ENCODE measurements at regions not wholly inside any gene's neighbourhood (a gene's known extent, or its start where the extent isn't known, plus 50 kb on each side); places are given as distances from the start of the nearest gene placed in this dataset.
"Not testable (repeated sequence)": the region's sequence is repeated elsewhere in the genome, so short reads cannot be mapped to it uniquely, and the experiment has no call there.

- TF ChIP-seq SP1 (IDR thresholded peaks at IDR 0.05), result no peak
- no peak for TF ChIP-seq MAX (IDR thresholded peaks at IDR 0.05)
- no peak for TF ChIP-seq RXRA (IDR thresholded peaks at IDR 0.05)
- no peak for TF ChIP-seq TAF1 (conservative IDR thresholded peaks at IDR 0.05)
These were observed 61.6 kb upstream of the MKI67 start (continued) for GRCh38 chr10:128187788-128188185.

DNA sequence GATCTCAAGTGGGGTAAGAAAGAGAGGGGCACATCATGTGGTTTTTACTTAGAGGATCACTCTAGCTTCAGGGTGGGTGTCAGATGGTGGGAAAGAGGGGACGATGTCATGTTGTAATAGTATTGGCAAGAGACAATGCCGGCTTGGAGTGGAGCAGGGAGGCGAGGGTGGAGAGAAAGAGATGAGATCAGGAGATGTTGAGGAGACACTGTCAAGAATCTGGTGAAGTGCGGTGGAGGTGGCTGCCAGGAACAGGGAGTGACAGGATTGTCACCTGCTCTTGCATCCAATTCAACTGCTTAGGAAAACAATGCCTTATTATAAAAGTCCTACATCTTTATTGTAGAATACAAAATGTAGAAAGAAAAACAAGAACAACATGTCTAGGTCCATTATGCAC, 63.0 kb upstream of the MKI67 start:
- Histone ChIP-seq H3K36me3 (ENCODE audit: control insufficient read depth in 4 of 4, insufficient read depth in 3 of 4, low read depth in 1 of 4, low read length in 3 of 4) (no peaks in the 10 kb centered on the region), H3K4me1 (ENCODE audit: control insufficient read depth in 4 of 4, insufficient read depth in 4 of 4, low read length in 3 of 4) (no peaks in the 10 kb centered on the region), H3K27me3 (ENCODE audit: control insufficient read depth in 4 of 4, insufficient read depth in 4 of 4, low read length in 3 of 4) (no peaks in the 10 kb centered on the region), H3K4me3 (ENCODE audit: low read depth in 1 of 3, low read length in 3 of 3) (no peak overlapping the region), H3K27ac (ENCODE audit: low read depth in 1 of 2, low read length in 2 of 2) (no peak overlapping the region), H3K9me3 (ENCODE audit: control insufficient read depth in 4 of 4, low read length in 3 of 4) (no peaks in the 10 kb centered on the region), H3K9ac (ENCODE audit: low read depth in 1 of 2, low read length in 2 of 2) (no peak overlapping the region)
- WGBS, result 79% methylated on average over 4 of the region's 4 CpGs
- DNase-seq (ENCODE audit: low spot score), result no peak
- TF ChIP-seq, protein P1, sequence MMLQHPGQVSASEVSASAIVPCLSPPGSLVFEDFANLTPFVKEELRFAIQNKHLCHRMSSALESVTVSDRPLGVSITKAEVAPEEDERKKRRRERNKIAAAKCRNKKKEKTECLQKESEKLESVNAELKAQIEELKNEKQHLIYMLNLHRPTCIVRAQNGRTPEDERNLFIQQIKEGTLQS (IDR thresholded peaks at IDR 0.05), result no peak

GRCh38 chr10:128191847-128192246, 65.6 kb upstream of the MKI67 start:
- Histone ChIP-seq H3K27me3 (ENCODE audit: control insufficient read depth in 4 of 4, insufficient read depth in 4 of 4, low read length in 3 of 4) (no peaks in the 10 kb centered on the region), H3K9ac (ENCODE audit: low read depth in 1 of 2, low read length in 2 of 2) (no peak overlapping the region), H3K36me3 (ENCODE audit: control insufficient read depth in 4 of 4, insufficient read depth in 3 of 4, low read depth in 1 of 4, low read length in 3 of 4) (no peaks in the 10 kb centered on the region), H3K27ac (ENCODE audit: low read depth in 1 of 2, low read length in 2 of 2) (no peak overlapping the region), H3K9me3 (ENCODE audit: control insufficient read depth in 4 of 4, low read length in 3 of 4) (no peaks in the 10 kb centered on the region), H3K4me3 (ENCODE audit: low read depth in 1 of 3, low read length in 3 of 3) (no peak overlapping the region), H3K4me1 (ENCODE audit: control insufficient read depth in 4 of 4, insufficient read depth in 4 of 4, low read length in 3 of 4) (no peaks in the 10 kb centered on the region)
- WGBS, result 63% methylated on average over 5 of the region's 5 CpGs
- no peak for DNase-seq (ENCODE audit: low spot score)
- TF ChIP-seq NR2F2 (IDR thresholded peaks at IDR 0.05), result no peak
- no peak for TF ChIP-seq GABPA (IDR thresholded peaks at IDR 0.05 in 1 of 2, conservative IDR thresholded peaks at IDR 0.05 in 1 of 2)
- TF ChIP-seq FOXA2 (IDR thresholded peaks at IDR 0.05), result no peak
- TF ChIP-seq MAX (IDR thresholded peaks at IDR 0.05), result no peak
- no peak for TF ChIP-seq EGR1 (IDR thresholded peaks at IDR 0.05; ENCODE audit: low read depth in 2 of 2)
- no peak for TF ChIP-seq RAD21 (IDR thresholded peaks at IDR 0.05)
- TF ChIP-seq, protein P1 (IDR thresholded peaks at IDR 0.05), result no peak
- TF ChIP-seq RXRA (IDR thresholded peaks at IDR 0.05), result no peak
- no peak for TF ChIP-seq HNF4A (conservative IDR thresholded peaks at IDR 0.05)
- TF ChIP-seq FOXA1 (IDR thresholded peaks at IDR 0.05), result no peak
- no peak for TF ChIP-seq JUND (IDR thresholded peaks at IDR 0.05)
- no peak for TF ChIP-seq HNF4G (IDR thresholded peaks at IDR 0.05)
- no peak for TF ChIP-seq TAF1 (conservative IDR thresholded peaks at IDR 0.05)

DNA sequence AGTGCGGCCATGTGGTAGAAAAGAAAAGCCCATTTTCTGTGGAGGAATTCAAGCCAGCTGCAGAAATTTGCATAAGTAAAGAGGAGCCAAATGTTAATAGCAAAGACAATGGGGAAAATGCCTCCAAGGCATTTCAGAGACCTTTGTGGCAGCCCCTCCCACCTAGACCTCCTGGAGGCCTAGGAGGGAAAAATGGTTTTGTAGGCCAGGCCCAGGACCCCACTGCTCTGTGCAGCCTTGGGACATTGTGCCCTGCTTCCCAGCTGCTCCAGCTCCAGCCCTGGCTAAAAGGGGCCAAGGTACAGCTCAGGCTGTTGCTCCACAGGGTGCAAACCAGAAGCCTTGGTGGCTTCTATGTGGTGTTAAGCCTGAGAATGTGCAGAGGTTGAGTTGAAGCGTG, 75.6 kb upstream of the MKI67 start:
- not testable (repeated sequence) for H3K4me3 ChIP-seq (ENCODE audit: low read depth in 1 of 3, low read length in 3 of 3); DNase-seq (ENCODE audit: low spot score); H3K36me3 ChIP-seq (ENCODE audit: control insufficient read depth in 4 of 4, insufficient read depth in 3 of 4, low read depth in 1 of 4, low read length in 3 of 4); H3K9me3 ChIP-seq (ENCODE audit: control insufficient read depth in 4 of 4, low read length in 3 of 4); H3K4me1 ChIP-seq (ENCODE audit: control insufficient read depth in 4 of 4, insufficient read depth in 4 of 4, low read length in 3 of 4); H3K9ac ChIP-seq (ENCODE audit: low read depth in 1 of 2, low read length in 2 of 2); H3K27ac ChIP-seq (ENCODE audit: low read depth in 1 of 2, low read length in 2 of 2); H3K27me3 ChIP-seq (ENCODE audit: control insufficient read depth in 4 of 4, insufficient read depth in 4 of 4, low read length in 3 of 4)
- 97% methylated on average over 2 of the region's 2 CpGs for WGBS

All from liver (tissue), 7 donors.